Stimulated activated memory B cell treated with anti-CD40 and anti-IgM and Interleukin-4, amounts not matched to agents 10 μg/mL and 1 μg/mL and 100 μg/mL, for 72 hours (primary cell): ENCODE measurements at regions not wholly inside any gene's neighbourhood (a gene's known extent, or its start where the extent isn't known, plus 50 kb on each side); places are given as distances from the start of the nearest gene placed in this dataset.

Experiments
- ATAC-seq: fragments of 150-1000 bp; cut with Tn5 transposase; 2 replicates; pipeline ENCODE4 v1.10.0; 2021
- H3K27ac Mint-ChIP-seq: one replicate; pipeline ENCODE4 v1.8.0; 2022; ENCODE audit warnings: mild to moderate bottlenecking, mixed read lengths
- H3K27me3 Mint-ChIP-seq: one replicate; pipeline ENCODE4 v1.8.0; 2022; ENCODE audit warnings: mixed read lengths
- H3K36me3 Mint-ChIP-seq: one replicate; pipeline ENCODE4 v1.8.0; 2022; ENCODE audit warnings: mixed read lengths
- H3K4me1 Mint-ChIP-seq: one replicate; pipeline ENCODE4 v1.8.0; 2022; ENCODE audit warnings: mixed read lengths
- H3K4me3 Mint-ChIP-seq: one replicate; pipeline ENCODE4 v1.8.0; 2022; ENCODE audit warnings: mild to moderate bottlenecking, moderate library complexity, mixed read lengths
- H3K9me3 Mint-ChIP-seq: one replicate; pipeline ENCODE4 v1.8.0; 2022; ENCODE audit warnings: mixed read lengths

DNA sequence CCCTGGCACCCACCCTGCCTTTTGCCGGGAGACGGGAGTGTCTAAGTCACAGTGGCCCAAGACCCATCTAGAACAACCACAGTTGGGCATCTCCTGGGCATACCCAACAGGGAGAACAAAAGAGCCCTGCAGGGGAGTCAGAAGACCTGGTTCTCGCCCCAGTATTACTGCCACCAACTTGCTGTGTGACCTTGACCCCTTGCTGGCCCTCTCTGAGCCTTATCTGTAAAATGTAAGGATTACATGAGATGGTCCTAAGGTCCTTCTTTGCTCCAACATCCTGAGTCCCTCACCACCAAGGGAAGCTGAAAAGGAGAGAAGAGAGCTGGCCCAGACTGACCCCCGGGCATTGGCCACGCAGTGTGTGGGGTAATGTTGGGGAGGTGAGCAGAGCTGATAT is 119.0 kb downstream of the CCT6B start:
- Mint-ChIP-seq H3K27ac (no peak overlapping the region), H3K4me1 (peaks cover 7% of the 10 kb centered on the region), H3K36me3 (no peaks in the 10 kb centered on the region), H3K4me3 (no peak overlapping the region), H3K27me3 (peaks cover 14% of the 10 kb centered on the region), H3K9me3 (no peaks in the 10 kb centered on the region)
- no peak for ATAC-seq

DNA sequence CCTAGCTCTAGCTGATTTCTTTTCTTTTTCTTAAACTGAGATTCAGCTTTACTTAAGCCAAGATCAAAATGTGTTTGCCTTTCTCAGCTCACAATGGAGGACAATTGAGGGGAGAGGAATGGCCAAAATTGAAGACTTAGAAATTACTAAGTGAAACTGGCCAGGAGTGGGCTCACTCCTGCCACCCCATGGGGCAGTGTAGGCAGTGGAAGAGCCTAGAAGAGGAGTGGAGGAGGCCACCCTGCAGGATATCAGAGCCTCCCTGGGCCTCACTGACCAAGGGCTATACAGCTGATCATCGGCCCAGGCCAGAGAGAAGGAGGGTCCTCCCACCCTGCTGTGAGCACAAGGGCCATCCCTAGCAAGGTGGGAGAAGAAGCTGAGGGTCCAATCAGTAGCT is 119.8 kb downstream of the CCT6B start:
- Mint-ChIP-seq H3K36me3 (no peaks in the 10 kb centered on the region), H3K27me3 (peaks cover 19% of the 10 kb centered on the region), H3K9me3 (no peaks in the 10 kb centered on the region), H3K4me3 (no peak overlapping the region), H3K27ac (no peak overlapping the region), H3K4me1 (peaks cover 7% of the 10 kb centered on the region)
- ATAC-seq = no peak

DNA sequence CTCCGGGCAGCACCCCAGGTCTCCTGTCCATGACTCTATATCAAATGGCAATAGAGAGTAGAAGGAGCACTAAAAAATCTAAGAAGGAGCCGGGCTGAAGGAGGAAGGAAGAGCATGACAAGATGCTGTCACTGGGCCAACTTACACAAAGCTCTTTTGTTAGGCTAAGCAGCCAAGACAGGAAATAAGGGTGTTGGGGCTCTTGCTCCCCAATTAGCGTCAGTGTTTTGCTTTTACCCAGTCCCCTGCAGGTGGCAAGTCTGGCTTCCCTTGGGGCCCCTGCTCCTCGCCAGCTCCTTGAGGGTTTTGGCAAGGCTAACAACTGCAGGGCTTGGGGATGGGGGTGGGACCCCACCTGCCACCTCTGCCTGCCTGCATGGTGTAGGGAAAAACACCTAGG is 120.5 kb downstream of the CCT6B start:
- Mint-ChIP-seq H3K4me1 (peaks cover 7% of the 10 kb centered on the region), H3K27ac (no peak overlapping the region), H3K4me3 (no peak overlapping the region), H3K36me3 (no peaks in the 10 kb centered on the region), H3K27me3 (peaks cover 19% of the 10 kb centered on the region), H3K9me3 (no peaks in the 10 kb centered on the region)
- no peak for ATAC-seq

DNA sequence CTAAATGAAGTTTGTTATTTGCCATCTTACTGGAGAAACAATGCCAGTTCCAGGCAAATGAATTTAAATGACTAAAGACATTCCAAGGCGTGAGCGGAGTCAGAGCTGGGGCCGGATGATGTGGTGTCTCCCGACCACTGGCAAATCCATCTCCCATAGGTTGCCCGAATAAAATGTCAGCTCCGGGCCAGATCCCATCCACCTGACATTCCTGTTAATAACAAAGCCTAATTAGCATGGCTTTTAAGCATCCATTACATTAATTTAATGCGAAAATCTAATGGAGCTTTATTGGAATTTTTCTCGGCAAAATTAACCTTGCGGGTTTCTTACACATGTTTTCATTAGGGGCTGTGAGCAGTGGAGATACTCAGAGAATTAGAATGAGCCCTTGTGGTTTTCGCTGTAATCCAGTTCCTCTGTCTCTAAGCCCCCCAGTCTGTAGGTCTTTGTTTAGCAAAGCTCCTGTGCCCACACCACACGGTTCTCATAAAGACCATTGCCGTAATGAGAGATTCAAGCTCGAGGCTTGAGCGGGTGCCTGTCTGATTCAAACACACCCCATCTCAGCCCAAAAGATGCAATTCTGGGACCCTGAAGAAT is 123.3 kb downstream of the CCT6B start:
- H3K36me3 Mint-ChIP-seq = no peaks in the 10 kb centered on the region
- no peak overlapping the region for H3K4me3 Mint-ChIP-seq
- peaks cover 18% of the 10 kb centered on the region for H3K27me3 Mint-ChIP-seq
- ATAC-seq = no peak
- no peak overlapping the region for H3K27ac Mint-ChIP-seq
- H3K9me3 Mint-ChIP-seq = no peaks in the 10 kb centered on the region
- H3K4me1 Mint-ChIP-seq = peaks cover 7% of the 10 kb centered on the region

DNA sequence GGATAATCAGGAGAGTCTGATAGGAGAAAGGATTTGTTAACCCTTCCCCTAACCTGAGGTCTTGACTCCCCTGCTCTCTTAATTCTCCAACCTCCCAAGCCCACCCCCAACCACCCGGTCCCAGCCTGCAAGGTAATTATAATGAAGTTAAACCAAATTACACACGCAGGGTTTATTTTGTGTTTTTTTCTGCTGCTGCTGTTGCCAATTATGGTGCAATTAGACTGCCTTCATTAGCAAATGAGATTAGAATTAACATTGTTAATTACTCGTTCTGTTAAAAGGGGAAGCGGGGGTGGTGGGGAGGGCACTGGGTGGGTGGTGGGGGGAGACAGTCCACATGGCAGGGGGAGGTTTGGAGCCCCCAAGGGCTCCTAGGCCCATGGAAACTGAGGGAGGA is 128.9 kb downstream of the CCT6B start:
- no peaks in the 10 kb centered on the region for H3K36me3 Mint-ChIP-seq
- H3K9me3 Mint-ChIP-seq = no peaks in the 10 kb centered on the region
- no peak overlapping the region for H3K27ac Mint-ChIP-seq
- peaks cover 31% of the 10 kb centered on the region for H3K27me3 Mint-ChIP-seq
- no peak overlapping the region for H3K4me3 Mint-ChIP-seq
- no peak for ATAC-seq
- H3K4me1 Mint-ChIP-seq = no peaks in the 10 kb centered on the region

DNA sequence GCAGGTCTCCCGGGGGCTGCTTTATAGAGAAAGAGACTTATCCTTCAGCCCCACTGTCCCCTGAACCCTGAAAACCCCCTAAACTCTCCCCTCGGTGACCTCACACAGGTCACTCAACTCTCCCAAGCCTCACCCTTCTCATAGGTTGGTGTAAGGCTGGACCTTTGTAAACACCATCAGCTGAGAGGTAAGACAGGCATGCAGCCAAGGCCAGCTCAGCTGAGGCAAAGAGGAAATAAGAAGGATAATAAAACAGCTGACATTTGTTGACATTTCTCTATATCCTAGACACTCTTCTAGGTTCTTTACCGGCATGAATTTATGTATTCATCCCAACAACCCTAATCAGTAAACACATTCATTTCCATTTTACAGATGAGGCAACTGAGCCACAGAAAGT is 134.3 kb downstream of the CCT6B start:
- H3K36me3 Mint-ChIP-seq = no peaks in the 10 kb centered on the region
- no peak for ATAC-seq
- H3K27me3 Mint-ChIP-seq = peaks cover 31% of the 10 kb centered on the region
- no peak overlapping the region for H3K4me3 Mint-ChIP-seq
- H3K9me3 Mint-ChIP-seq = no peaks in the 10 kb centered on the region
- H3K4me1 Mint-ChIP-seq = no peaks in the 10 kb centered on the region
- no peak overlapping the region for H3K27ac Mint-ChIP-seq

DNA sequence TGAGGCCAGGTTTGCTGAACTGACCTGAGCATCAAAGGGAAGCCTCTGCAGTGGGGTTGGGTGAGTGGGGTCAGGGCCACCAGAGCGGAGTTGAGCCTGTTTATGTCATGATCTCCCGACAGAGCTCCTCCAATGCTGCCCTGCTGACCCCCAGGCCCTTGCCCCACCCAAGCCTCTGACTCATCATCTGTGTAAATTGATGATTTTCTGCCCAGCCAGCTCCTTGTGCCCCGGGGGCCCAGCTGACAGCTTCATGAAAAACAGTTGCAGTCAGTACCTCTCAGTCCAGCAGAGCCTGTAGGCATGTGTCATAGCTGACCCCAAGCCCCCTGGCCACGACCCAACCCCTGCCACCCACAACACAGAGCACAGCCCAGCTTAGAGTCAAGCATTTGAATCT is 134.9 kb downstream of the CCT6B start:
- Mint-ChIP-seq H3K4me3 (no peak overlapping the region), H3K27ac (no peak overlapping the region), H3K27me3 (peaks cover 28% of the 10 kb centered on the region), H3K36me3 (no peaks in the 10 kb centered on the region), H3K9me3 (no peaks in the 10 kb centered on the region), H3K4me1 (no peaks in the 10 kb centered on the region)
- no peak for ATAC-seq

DNA sequence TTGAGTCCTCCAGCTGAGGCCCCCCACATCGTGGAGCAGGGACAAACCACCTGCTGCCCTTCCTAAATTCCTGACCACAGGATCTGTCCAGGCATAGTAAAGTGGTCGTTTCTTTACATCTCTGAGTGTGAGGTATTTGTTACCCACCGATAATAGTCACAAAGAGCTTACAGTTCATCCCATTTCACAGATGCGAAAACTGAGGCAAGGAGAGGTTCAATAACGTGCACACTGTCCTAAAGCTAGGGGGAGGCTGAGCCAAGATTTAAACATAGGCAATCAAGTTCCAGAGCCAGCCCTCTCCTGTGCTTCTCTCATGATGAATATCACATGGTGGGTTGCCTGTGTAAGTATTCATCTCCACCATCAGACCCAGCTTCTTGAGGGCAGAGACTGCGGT is 135.4 kb downstream of the CCT6B start:
- ATAC-seq = no peak
- Mint-ChIP-seq H3K27ac (no peak overlapping the region), H3K4me3 (no peak overlapping the region), H3K9me3 (no peaks in the 10 kb centered on the region), H3K4me1 (no peaks in the 10 kb centered on the region), H3K27me3 (peaks cover 24% of the 10 kb centered on the region), H3K36me3 (no peaks in the 10 kb centered on the region)

DNA sequence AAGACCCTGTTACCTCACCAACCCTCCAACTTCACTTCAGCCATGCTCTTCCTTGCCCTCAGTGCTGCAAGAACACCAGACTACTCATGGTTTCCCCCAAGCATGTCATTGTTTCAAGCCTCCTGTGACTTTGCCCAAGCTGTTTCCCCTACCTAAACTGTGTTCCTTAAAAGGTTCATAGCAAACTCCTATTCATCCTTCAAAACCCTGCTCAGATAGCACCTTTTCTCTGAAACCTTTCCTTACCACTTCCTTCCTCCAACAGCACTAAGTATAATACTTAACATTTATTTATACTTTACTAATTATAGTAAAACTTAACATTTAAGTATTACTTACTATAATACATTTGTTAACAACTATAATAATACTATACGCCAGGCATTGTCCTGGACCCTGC is 136.2 kb downstream of the CCT6B start:
- no peak overlapping the region for H3K27ac Mint-ChIP-seq
- H3K4me3 Mint-ChIP-seq = no peak overlapping the region
- H3K36me3 Mint-ChIP-seq = no peaks in the 10 kb centered on the region
- H3K4me1 Mint-ChIP-seq = no peaks in the 10 kb centered on the region
- H3K27me3 Mint-ChIP-seq = peaks cover 25% of the 10 kb centered on the region
- ATAC-seq = no peak
- H3K9me3 Mint-ChIP-seq = no peaks in the 10 kb centered on the region

DNA sequence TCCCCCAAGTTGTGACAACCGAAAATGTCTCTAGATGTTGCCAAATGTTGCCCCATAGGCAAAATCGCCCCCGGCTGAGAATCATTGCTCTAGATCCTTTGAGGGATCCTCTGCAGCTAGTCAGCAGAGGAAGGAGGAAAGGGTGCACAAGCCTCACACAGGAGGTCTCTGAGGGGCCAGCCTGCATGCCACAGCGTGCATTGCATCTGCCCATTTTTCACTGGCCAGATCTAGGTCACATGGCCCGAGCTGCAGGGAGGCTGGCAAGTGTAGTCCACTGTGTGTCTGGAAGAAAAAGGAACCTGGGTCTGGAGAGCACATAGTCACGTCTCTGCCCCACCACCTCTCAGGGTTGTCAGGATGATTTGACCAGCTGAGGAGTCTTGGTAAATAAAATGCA is 138.2 kb downstream of the CCT6B start:
- no peaks in the 10 kb centered on the region for H3K4me1 Mint-ChIP-seq
- H3K9me3 Mint-ChIP-seq = no peaks in the 10 kb centered on the region
- no peak for ATAC-seq
- no peak overlapping the region for H3K4me3 Mint-ChIP-seq
- no peak overlapping the region for H3K27ac Mint-ChIP-seq
- H3K36me3 Mint-ChIP-seq = no peaks in the 10 kb centered on the region
- H3K27me3 Mint-ChIP-seq = peaks cover 30% of the 10 kb centered on the region

DNA sequence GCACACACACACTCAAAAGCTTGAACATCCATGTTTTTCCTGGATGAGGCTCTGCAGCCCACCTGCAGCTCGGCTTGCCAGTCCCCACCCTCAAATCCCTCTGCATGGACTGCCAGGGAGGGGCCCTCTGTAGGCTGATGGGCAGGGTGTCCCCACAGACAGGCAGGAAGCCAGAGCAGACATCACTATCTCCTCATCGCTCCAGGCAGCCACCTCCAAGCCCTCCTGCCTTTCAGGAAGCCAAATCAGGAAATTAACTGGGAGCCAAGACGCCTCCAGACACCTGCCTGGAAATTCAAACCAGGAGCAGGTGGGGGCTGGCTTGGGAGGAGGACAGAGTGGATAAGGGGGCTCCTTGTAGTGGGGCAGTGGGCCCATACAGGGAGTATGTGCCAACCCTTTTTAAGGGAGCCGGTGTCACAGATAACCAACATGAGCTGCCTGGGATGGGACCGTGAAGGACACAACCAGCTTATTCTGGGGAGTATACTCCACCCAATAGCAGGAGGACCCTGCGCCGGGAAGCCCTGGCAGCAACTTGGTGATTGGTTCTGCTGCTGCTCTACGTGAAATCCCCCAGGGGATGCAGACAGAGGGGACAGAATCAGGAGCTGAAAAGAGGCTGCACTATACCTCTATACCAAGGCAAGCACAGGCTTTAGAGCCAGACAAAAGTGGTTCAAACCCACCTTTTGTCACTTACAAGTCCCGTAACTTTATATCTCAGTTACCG is 139.1 kb downstream of the CCT6B start:
- no peaks in the 10 kb centered on the region for H3K36me3 Mint-ChIP-seq
- H3K9me3 Mint-ChIP-seq = no peaks in the 10 kb centered on the region
- no peak overlapping the region for H3K4me3 Mint-ChIP-seq
- no peaks in the 10 kb centered on the region for H3K4me1 Mint-ChIP-seq
- ATAC-seq = no peak
- no peak overlapping the region for H3K27ac Mint-ChIP-seq
- H3K27me3 Mint-ChIP-seq = peaks cover 26% of the 10 kb centered on the region

DNA sequence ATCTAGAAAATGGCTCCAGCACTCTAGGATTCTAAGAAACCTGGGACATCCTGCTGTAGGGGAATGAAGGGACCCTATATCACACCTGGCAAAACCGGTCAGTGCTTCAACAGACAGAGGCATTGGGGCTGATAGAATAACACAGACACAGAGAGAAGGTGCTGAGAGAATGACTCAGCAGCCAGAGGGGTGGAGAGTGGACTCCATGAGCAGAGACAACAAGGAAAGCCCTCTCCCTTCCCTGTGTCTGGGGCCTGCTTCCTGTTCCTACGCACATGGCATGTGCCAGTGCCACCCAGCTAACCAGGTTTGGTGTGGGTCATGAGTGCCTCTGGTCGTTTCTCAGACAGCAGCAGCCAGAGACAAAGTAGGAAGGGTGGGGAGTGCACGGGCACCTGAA is 140.3 kb downstream of the CCT6B start:
- Mint-ChIP-seq H3K27ac (no peak overlapping the region), H3K4me1 (no peaks in the 10 kb centered on the region), H3K27me3 (peaks cover 14% of the 10 kb centered on the region), H3K4me3 (no peak overlapping the region), H3K9me3 (no peaks in the 10 kb centered on the region), H3K36me3 (no peaks in the 10 kb centered on the region)
- no peak for ATAC-seq

DNA sequence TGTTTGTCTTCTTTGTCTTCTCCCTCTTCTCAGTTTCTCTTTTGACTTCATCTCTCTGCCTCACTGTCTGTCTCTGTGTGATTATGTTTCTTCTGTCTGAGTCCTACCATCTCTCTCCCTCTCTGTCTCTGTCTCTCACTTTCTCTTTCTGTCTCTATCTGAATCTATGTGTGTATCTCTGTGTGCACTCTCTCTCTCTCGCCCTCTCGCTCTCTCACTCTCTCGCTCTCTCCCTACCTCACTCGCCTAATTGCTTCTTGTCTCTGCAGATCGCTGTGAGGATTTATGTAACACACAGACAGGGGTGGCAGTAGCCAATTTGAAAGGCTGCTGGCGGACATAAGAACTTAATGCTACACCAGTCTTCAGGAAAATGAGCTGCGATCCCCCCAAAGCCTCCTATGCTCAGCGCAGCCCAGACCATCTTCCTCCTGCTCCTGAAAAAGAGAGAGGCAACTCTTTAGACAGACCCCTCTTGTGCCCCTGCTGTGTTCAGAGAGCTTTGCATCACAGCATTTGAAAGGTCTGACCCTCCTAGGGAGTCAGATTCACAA is 140.9 kb downstream of the CCT6B start:
- Mint-ChIP-seq H3K27me3 (peaks cover 14% of the 10 kb centered on the region), H3K27ac (no peak overlapping the region), H3K4me1 (no peaks in the 10 kb centered on the region), H3K36me3 (no peaks in the 10 kb centered on the region), H3K4me3 (no peak overlapping the region), H3K9me3 (no peaks in the 10 kb centered on the region)
- ATAC-seq = no peak

DNA sequence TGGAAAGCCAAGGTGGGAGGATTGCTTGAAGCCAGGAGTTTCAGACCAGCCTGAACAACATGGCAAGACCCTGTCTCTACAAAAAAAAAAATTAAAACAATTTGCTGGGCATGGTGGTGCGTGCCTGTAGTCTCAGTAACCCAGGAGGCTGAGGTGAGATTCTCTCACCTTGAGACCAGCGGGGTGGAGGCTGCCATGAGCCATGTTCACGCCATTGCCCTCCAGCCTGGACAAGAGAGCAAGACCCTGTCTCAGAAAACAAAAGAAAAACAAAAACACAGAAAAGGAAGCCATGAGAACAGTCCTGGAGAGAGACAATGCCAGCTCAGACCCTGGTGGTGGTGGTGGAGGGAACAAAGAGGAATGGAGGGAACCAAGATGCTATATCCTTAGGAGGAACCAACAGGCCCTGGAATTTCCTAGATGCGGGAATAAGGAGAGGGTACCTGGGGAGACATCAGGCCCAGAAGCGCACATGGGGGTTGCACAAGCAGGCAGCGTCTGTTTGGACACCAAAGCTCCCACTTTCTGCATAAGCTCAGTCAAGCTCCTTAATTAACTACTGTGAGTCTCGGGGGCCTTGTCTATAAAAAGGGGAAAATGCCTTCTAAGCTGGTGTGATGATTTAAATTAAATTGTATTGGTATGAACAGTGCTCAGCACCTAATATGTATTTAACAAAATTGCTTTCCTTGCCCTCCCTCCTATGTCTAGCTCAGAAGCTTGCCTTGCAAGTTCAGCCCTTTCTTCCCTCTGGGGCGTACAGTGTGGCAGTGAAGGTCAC is 143.8 kb downstream of the CCT6B start:
- Mint-ChIP-seq H3K9me3 (no peaks in the 10 kb centered on the region), H3K27ac (no peak overlapping the region), H3K27me3 (peaks cover 14% of the 10 kb centered on the region), H3K4me3 (no peak overlapping the region), H3K4me1 (no peaks in the 10 kb centered on the region), H3K36me3 (no peaks in the 10 kb centered on the region)
- ATAC-seq = no peak

DNA sequence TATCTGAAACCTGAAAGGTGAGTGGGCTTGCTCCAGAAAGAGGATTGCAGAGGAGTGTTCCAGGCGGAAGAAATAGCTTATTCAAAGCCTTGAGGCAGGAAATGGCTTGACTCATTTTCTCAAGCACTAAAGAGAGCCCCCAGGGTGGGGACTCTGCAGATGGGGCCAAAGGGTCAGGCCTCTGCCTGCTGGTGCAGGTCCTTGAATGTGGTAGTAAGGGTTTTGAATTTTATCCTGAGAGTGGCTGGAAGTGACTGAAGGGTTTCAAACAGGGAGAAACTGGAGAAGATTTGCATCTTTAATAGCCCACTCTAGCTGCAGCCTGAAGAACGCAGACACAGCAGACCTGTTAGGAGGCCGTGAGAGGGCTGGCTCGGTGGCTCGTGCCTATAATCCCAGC is 144.4 kb downstream of the CCT6B start:
- no peaks in the 10 kb centered on the region for H3K36me3 Mint-ChIP-seq
- ATAC-seq = no peak
- H3K9me3 Mint-ChIP-seq = no peaks in the 10 kb centered on the region
- no peak overlapping the region for H3K4me3 Mint-ChIP-seq
- H3K27ac Mint-ChIP-seq = no peak overlapping the region
- no peaks in the 10 kb centered on the region for H3K4me1 Mint-ChIP-seq
- H3K27me3 Mint-ChIP-seq = peaks cover 14% of the 10 kb centered on the region

DNA sequence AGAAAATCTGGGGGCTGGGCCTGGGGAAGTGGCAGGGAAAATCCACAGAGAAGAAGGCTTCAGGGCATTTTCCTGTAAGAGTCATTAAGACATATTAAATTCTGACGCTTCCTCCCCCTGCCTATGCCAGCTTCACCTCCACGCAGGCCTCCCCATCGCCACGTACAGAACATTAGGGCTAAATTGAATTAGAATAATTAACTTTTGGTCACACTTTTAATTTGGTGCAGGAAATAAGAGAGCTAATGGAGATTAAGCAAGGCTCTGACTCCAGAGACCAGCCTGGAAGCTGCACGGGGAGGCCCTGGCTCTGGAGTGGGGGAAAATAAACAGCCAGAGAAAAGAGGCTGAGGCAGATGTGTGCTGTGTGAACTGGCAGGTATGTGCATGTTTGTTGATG is 148.0 kb downstream of the CCT6B start:
- no peak for ATAC-seq
- Mint-ChIP-seq H3K27me3 (peaks cover 18% of the 10 kb centered on the region), H3K36me3 (no peaks in the 10 kb centered on the region), H3K27ac (no peak overlapping the region), H3K4me3 (no peak overlapping the region), H3K9me3 (no peaks in the 10 kb centered on the region), H3K4me1 (no peaks in the 10 kb centered on the region)
